HFF-Myc (cell line): ENCODE measurements at regions not wholly inside any gene's neighbourhood (a gene's known extent, or its start where the extent isn't known, plus 50 kb on each side); places are given as distances from the start of the nearest gene placed in this dataset.

ENCODE experiments used
- DNase-seq: peaks from one replicate; pipeline ENCODE4 v3.0.0-alpha.2; 2011; ENCODE audit warnings: low read depth; ENCODE audit errors: extremely low read depth
- H3K4me3 ChIP-seq: replicated peaks from 2 replicates; pipeline ENCODE4 v1.5.1; 2011; ENCODE audit warnings: low read depth, mild to moderate bottlenecking, control low read depth, low read length
- TF ChIP-seq, protein P1 (sequence below): IDR thresholded peaks from 2 replicates; pipeline ENCODE4 v1.5.1; 2012; ENCODE audit warnings: mild to moderate bottlenecking, low read depth, low read length, control low read depth; ENCODE audit errors: missing control alignments

GRCh38 chr1:200228081-200228480 is 181.8 kb downstream of the ZNF281 start:
- TF ChIP-seq, protein P1, sequence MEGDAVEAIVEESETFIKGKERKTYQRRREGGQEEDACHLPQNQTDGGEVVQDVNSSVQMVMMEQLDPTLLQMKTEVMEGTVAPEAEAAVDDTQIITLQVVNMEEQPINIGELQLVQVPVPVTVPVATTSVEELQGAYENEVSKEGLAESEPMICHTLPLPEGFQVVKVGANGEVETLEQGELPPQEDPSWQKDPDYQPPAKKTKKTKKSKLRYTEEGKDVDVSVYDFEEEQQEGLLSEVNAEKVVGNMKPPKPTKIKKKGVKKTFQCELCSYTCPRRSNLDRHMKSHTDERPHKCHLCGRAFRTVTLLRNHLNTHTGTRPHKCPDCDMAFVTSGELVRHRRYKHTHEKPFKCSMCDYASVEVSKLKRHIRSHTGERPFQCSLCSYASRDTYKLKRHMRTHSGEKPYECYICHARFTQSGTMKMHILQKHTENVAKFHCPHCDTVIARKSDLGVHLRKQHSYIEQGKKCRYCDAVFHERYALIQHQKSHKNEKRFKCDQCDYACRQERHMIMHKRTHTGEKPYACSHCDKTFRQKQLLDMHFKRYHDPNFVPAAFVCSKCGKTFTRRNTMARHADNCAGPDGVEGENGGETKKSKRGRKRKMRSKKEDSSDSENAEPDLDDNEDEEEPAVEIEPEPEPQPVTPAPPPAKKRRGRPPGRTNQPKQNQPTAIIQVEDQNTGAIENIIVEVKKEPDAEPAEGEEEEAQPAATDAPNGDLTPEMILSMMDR, result no peak

More at GRCh38 chr1:200228081-200228480, 181.8 kb downstream of the ZNF281 start:
- DNase-seq, result no peak
- H3K4me3 ChIP-seq, result no peak overlapping the region
